ENCODE measurements at regions not wholly inside any gene's neighbourhood (a gene's known extent, or its start where the extent isn't known, plus 50 kb on each side); places are given as distances from the start of the nearest gene placed in this dataset.

- TF ChIP-seq CTCF (IDR thresholded peaks at IDR 0.05): no peak
- TF ChIP-seq POLR2A (IDR thresholded peaks at IDR 0.05): no peak
Measured at GRCh38 chr1:201591981-201592380, 53.1 kb downstream of the NAV1 start.

Data from thyroid gland (tissue), 4 donors.